Stimulated activated CD4-positive, alpha-beta T cell treated with anti-CD3 and anti-CD28 coated beads, Interleukin-1b, Interleukin-23, amount 100 ng/mL, for 4 hours (primary cell): ENCODE measurements at regions not wholly inside any gene's neighbourhood (a gene's known extent, or its start where the extent isn't known, plus 50 kb on each side); places are given as distances from the start of the nearest gene placed in this dataset.

Experiments used
- DNase-seq, 2 donors: peaks; one replicate each; pipeline ENCODE4 v3.0.0-alpha.2; 2020; ENCODE audit warnings: low read depth in 2 of 2

GRCh38 chr2:134142341-134142738 is 111.5 kb upstream of the MGAT5 start:
- DNase-seq = no peak

DNA sequence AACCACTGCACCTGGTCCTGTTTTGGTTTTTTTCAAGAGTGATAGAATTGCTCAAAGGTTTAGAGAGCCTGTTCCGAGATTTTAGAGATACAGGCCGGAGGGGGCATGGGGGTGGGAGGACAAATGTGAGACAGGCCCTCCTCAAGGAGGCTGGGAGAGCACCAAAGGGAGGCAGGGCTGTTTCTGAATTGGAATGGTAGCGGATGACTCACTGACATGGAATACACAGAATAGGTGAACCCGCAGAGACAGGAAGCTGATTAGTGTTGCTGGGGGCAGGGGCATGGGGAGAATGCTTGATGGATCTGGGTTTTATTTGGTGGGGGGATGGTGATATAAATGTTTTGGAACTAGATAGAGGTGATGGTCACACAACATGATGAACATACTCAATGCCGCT is 111.0 kb upstream of the MGAT5 start:
- no peak for DNase-seq

GRCh38 chr2:134143568-134143967 is 110.3 kb upstream of the MGAT5 start:
- no peak for DNase-seq

DNA sequence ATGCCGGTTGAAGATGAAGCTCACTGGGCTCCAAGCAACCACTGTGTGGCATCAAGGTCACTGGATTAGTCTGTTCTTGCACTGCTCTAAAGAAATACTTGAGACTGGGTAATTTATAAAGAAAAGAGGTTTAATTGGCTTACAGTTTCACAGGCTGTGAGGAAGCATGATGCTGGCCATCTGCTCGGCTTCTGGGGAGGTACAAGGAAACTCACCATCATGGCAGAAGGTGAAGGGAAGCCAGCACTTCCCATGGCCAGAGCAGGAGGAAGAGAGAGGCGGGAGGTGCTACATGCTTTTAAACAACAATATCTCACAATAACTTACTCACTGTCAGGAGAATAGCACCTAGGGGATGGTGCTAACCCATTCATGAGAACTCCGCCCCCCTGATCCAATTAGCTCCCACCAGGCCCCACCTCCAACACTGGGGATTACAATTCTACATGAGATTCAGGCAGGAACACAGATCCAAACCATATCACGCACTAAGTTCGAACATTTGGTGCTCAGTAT is 109.7 kb upstream of the MGAT5 start:
- no peak for DNase-seq

DNA sequence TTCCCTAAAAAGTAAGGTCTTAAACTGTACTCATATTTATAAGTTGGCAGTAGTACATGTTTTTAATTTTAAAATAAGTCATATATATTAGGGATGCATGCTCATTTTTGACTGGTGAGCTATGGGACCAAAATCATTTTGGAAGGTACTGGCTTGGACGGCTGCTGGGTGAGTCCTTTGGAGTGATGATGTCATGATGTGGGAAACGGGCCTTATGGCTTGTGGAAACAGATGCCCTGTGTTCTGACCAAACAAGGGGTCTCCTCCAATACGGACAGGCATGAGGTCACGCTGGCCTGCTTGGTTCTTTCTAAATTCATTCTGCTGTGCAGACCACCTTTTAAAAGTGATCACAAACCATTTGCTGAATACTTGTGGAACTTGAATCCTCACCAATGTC is 109.2 kb upstream of the MGAT5 start:
- DNase-seq = no peak

GRCh38 chr2:134145519-134145918 is 108.4 kb upstream of the MGAT5 start:
- DNase-seq = no peak

- DNase-seq = no peak
Observed at GRCh38 chr2:134146161-134146560, 107.7 kb upstream of the MGAT5 start.

DNA sequence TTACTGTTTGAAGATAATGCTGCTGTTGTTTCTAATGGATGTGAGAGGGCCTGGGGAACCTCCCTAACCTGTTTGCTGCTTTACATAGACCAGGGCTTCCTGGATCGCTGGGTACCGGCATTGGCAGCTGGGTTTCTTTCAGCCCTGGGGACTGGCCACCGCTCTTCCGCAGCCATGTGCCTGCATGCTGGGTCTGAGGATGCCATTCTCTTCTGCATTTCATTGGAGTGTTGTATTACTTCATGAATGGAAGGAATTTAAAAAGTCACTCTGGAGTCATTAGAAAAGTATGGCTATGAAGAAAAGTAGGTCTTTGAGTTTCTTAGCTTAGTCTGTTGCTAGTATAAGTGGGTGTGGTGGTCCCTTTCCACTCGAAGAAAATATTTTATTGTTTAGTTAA is 107.3 kb upstream of the MGAT5 start:
- DNase-seq = no peak

DNA sequence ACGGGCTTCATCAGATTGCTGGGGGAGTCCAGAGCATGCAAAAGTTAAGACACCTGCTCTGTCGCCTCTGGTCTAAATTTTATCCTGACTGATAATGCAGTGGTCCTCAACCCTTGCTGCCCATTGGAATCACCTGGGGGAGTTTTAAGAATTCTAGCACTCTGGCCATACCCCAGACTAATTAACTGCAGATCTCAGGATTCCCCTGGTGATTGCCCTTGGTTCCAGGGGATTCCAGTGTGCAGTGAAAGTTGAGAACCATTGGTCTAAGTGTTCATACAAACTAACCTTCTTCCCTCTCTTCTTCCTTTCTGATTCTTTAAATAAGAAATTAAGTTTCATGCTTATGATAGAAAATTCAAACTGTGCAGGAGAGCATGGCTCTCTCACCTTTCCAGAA is 105.7 kb upstream of the MGAT5 start:
- DNase-seq = no peak

DNA sequence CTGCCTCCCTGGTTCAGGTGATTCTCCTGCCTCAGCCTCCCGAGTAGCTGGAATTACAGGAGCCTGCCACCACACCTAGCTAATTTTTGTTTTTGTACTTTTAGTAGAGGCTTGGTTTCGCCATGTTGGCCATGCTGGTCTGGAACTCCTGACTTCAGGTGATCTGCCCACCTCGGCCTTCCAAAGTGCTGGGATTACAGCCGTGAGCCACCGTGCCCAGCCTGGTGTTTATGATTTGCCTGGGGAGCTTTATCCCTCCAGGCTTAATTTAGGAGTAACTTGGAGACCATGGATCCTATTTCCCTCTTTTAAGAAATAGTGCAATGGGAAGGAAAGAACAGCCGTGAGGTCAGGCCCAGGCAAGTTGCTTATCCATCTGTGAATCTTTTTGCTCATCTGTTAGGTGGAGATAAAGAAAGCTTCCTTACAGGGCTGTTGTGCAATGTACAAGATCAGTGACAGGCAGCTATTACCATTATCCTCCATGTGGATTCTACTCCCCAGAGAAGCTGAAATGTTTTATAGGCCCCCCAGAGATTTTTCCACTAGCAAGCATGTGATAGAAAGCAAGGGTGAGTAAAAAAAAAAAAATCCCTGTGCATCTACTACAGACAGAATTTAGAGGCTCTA is 104.9 kb upstream of the MGAT5 start:
- DNase-seq = no peak

DNA sequence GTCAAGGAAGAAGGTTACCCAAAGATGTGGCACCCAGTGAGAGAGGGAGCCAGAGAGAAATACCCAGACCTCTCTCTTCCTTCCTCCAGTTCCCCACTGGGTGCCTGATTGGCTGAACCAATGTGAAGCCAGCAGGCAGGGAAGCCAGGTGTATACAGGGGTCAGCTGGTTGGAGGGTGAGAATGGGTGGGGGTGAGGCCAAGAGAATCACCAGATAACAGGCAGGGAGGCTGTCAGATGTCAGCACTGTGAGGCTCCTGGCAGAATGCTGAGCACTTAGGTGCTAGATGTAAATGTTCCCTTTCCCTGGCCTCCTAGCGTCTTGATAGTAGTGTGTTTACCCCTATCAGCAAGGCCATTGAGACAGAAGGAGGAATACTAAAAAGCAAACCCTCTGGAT is 104.0 kb upstream of the MGAT5 start:
- DNase-seq = no peak

- DNase-seq = no peak
Observed at GRCh38 chr2:134150760-134151159, 103.1 kb upstream of the MGAT5 start.

DNA sequence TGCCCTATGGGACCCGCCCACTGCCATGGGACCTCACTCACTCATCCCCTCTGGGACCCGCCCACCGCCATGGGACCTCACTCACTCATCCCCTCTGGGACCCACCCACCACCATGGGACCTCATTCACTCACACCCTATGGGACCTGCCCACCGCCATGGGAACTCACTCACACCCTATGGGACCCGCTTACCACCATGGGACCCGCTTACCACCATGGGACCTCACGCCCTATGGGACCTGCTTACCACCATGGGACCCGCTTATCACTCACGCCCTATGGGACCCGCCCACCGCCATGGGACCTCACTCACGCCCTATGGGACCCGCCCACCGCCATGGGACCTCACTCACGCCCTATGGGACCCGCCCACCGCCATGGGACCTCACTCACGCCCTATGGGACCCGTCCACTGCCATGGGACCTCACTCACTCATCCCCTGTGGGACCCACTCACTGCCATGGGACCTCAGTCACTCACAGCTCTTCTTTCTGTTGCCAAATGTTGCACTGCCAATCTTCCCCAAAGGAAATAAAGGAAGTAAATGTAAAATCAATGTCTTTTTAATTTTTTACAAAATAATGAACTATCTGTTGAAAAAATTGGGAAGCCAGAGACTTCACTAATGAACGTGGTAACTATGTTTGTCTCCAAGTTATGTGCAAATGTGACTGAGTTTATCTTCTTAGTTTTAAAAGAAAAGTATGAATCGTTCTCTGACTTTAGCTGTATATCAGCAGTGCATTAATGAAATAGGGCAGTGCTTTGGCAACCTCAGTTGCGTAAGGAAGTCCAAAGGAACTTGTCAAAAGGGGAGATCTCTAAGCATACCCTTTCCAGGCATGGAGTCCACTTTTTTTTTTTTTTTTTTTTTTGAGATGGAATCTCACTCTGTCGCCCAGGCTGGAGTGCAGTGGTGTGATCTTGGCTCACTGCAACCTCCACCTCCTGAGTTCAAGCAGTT is 101.5 kb upstream of the MGAT5 start:
- DNase-seq = no peak

DNA sequence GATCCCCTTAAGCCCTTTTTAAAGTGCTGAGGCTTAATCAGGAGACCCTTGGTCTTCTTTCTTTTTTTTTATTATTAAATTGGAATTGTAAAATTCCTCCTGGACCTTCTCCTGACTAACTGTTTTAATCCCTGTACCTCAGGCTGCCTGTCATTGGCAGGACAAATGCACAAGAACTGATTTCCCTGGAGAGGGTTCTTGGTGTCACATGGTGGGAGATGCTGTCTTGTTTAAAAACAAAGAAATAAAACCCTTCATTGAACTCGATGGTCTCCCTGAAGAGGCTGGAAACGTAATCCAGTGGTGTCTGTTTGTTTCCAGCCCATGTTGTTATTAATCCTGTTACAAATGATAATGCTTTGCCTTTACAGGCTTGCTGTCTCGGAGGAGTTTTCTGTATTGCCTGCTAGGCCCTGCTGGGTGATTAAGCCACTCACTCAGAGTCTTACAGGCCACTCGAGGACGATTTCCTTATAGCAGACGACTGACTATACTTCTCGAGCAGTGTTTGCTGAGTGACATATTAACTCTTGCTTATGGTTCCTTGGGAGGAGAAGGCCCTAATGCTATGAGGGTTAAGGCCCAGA is 100.5 kb upstream of the MGAT5 start:
- no peak for DNase-seq

DNA sequence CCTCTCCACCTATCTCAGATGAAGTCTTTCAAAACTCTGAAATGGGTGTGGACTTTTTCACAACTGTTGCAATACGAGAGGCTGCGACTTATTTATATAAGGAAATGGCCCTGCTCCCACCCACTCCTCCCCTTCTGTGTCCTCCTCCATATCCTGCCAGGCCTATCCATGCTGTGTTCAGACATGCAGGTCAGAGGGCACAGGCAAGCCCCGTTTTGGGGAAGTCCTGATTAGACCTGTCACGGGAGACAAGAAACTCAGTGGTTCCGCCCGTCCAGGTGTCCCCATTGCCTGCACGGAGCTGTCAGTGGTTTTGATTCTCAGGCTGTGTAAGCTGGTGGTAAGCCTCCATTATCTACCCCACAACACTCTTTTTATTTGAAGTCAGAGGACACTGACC is 99.6 kb upstream of the MGAT5 start:
- no peak for DNase-seq

DNA sequence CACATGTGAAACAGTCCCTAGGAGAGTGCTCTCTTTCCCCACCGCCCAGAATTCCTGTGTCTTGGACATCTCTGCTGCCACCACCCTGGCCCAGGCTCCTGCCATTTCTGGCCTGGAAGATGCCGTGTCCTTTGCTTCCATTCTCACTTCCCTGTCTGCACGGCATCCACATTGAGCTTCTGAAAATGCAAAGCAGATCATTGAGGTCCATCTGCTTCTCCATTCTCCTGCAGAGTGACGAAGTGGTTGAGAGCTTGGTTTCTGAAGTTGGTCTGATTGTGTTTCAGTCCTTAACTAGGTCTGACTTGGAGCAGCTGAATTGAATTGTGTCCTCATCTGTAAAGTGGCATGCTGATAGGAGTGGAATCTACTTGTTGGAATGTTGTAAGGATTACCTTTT is 98.7 kb upstream of the MGAT5 start:
- no peak for DNase-seq

DNA sequence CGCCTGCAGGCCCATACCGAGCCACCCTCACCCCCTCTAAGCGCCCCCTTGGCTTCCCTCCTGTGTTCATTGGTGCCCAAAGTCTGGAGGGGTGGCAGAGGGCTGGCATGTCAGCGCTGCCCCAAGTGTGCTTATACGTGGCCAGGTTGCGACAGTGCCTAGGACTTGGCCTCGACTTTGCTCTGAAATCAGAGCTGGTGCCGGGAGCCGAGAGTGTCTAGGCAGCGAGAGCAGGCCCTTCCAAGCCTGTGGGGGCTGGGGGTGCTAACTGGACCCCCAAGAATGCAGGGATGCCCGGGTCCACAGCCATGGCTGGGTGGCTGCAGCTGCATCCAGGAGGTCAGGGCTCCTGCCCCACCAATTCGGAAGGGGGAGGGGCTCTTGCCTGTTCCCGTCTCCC is 95.6 kb upstream of the MGAT5 start:
- no peak for DNase-seq

DNA sequence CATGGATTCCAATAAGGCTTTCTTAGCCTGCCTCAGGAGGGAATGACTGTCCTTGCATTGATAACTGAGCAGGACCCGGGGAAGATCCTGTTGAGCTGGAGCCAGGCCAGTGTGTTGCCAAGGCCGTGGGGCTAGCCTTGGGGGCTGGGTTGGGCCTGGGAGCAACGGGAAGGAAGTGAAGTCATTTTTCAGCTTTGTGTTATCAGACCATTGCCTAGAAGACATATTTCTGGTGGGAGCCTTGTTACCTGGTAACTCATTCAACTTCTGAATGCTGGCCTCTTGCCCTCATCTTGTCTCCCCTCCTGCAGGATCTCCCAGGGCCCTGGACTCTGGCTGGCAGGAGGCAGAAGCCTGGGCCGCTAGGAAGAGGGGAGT is 92.7 kb upstream of the MGAT5 start:
- no peak for DNase-seq

GRCh38 chr2:134163336-134163735 is 90.5 kb upstream of the MGAT5 start:
- DNase-seq = no peak

- DNase-seq = no peak
Observed at GRCh38 chr2:134164306-134164705, 89.6 kb upstream of the MGAT5 start.

DNA sequence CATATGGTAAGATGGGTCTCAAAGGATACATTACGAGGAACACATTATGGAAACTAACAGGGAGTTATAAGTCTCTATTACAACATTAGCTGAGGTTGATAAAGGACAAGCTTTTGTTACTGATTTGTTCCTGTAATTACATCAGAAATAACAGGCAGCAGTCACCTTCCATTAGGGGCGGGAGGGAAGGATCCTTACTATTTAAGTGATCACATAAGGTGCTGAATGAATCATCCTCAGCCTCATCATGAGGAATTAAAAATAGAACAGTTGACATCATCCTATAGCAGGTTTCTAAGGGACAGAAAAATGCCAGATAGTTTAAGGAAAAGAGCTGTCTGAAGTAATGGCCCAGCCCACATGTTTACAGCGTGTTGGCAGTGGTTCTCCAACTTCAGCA is 86.9 kb upstream of the MGAT5 start:
- DNase-seq = no peak

GRCh38 chr2:134169788-134170187 is 84.1 kb upstream of the MGAT5 start:
- no peak for DNase-seq

- DNase-seq = no peak
Observed at GRCh38 chr2:134170294-134170693, 83.6 kb upstream of the MGAT5 start.
